Neutrophil (primary cell): ENCODE measurements at regions not wholly inside any gene's neighbourhood (a gene's known extent, or its start where the extent isn't known, plus 50 kb on each side); places are given as distances from the start of the nearest gene placed in this dataset.

Experiments
- H3K27ac ChIP-seq: fragments of 200-600 bp; sonication (generic); 2 replicates; pipeline ENCODE4 v1.5.1; 2016; ENCODE audit warnings: mild to moderate bottlenecking, moderate library complexity
- H3K27me3 ChIP-seq: fragments of 200-600 bp; sonication (generic); 2 replicates; pipeline ENCODE4 v1.6.0; 2016; ENCODE audit warnings: mild to moderate bottlenecking
- H3K36me3 ChIP-seq: fragments of 200-600 bp; sonication (generic); 2 replicates; pipeline ENCODE4 v1.5.1; 2017
- H3K4me1 ChIP-seq, 2 experiments: fragments of 200-600 bp in 1 of 2; sonication (generic) in 1 of 2; 1 replicate in 1 of 2; 2 replicates in 1 of 2; pipeline versions ENCODE4 v1.5.1 to v1.6.1; 2013 to 2016; ENCODE audit warnings: low read depth in 1 of 2, low read length in 1 of 2, mild to moderate bottlenecking in 1 of 2, moderate library complexity in 1 of 2; ENCODE audit not compliant: control insufficient read depth in 1 of 2, insufficient read depth in 1 of 2
- H3K4me3 ChIP-seq, 2 experiments: fragments of 200-600 bp in 1 of 2; sonication (generic) in 1 of 2; 1 replicate in 1 of 2; 2 replicates in 1 of 2; pipeline ENCODE4 v1.5.1; 2013 to 2016; ENCODE audit warnings: low read depth in 1 of 2, low read length in 1 of 2, mild to moderate bottlenecking in 1 of 2, moderate library complexity in 1 of 2
- H3K9me3 ChIP-seq: fragments of 200-600 bp; sonication (generic); 2 replicates; pipeline ENCODE4 v1.5.1; 2016
- CTCF ChIP-seq: fragments of 200-600 bp; sonication (generic); IDR thresholded peaks from 2 replicates; pipeline ENCODE4 v1.5.1; 2016; ENCODE audit warnings: antibody characterized with exemption

DNA sequence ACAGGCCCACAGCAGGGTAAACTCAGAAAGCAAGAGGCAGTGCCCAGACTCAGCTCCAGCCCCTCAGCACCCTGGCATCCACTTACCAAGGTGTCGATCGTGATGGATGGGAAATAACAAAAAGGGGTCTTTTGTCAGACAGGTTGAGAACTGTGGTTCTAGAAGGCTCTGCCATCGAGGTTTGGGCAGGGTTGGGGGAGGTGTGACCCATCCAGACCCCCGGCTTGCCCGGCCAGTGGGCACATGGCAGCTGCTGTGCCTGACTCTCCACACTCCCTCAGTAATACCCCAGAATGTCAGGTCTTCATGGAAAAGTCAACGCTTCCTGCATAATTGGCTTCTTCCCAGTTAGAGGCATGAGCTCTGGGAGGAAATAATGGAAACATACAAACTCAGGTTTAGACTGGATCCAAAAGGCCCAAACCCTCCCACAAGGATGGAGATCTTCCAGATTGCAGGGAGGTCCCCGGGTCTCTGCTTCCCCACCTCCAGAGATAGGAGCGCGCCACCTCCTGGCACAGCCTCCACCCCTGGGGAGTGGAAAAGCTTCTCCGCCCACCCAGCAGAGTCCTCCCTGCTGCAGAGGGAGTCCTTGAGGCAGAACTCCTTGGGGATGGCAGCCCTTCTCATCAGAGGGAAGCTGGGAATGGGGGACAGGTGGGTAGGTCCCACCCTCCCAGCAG, 149.8 kb upstream of the IQSEC1 start:
- H3K27ac ChIP-seq = no peak overlapping the region
- no peak overlapping the region for H3K4me3 ChIP-seq
- H3K27me3 ChIP-seq = peaks cover 3% of the 10 kb centered on the region
- no peaks in the 10 kb centered on the region for H3K4me1 ChIP-seq
- no peak for TF ChIP-seq CTCF
- H3K36me3 ChIP-seq = no peaks in the 10 kb centered on the region
- H3K9me3 ChIP-seq = no peaks in the 10 kb centered on the region

DNA sequence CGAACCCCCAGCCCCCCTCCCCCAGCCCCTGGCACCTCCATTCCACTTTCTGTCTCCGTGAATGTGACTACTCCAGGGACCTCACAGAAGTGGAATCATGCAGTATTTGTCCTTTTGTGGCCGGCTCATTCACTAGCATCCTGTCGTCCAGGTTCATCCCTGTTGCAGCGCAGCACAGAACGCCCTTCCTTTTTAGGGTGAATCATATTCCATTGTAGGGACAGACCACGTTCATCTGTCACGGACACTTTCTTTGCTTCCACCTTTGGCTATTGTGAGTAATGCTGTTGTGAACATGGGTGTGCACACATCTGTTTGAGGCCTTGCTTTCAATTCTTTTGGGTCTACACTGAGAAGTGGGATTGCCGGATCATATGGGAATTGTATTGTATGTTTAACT, 148.9 kb upstream of the IQSEC1 start:
- H3K9me3 ChIP-seq = no peaks in the 10 kb centered on the region
- H3K36me3 ChIP-seq = no peaks in the 10 kb centered on the region
- no peak overlapping the region for H3K27ac ChIP-seq
- TF ChIP-seq CTCF = no peak
- no peaks in the 10 kb centered on the region for H3K4me1 ChIP-seq
- H3K4me3 ChIP-seq = no peak overlapping the region
- H3K27me3 ChIP-seq = peaks cover 3% of the 10 kb centered on the region

- H3K27ac ChIP-seq = no peak overlapping the region
- H3K36me3 ChIP-seq = no peaks in the 10 kb centered on the region
- H3K27me3 ChIP-seq = peaks cover 3% of the 10 kb centered on the region
- H3K9me3 ChIP-seq = no peaks in the 10 kb centered on the region
- H3K4me3 ChIP-seq = no peak overlapping the region
- H3K4me1 ChIP-seq = no peaks in the 10 kb centered on the region
- no peak for TF ChIP-seq CTCF
Measured at GRCh38 chr3:13221491-13222061, 148.3 kb upstream of the IQSEC1 start.

DNA sequence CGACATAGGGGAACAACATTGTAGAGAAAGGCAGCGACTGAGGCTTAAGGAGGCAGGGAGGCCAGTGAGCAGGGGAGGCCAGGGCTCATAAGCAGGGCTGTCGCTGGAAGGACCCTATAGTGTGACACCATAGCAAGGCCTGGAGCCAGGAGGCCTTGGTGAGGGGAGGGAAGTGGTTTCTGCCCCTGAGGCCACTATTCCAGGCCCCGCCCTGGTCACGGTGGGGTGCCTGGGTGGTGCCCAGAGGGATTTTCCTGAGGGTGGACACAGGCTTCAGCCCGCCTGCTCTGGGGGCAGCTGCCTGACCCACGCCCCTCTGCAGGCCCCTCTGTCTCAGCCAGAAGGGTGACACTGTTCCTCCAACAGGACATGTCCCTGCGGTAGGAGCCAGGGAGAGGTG, 147.8 kb upstream of the IQSEC1 start:
- no peak for TF ChIP-seq CTCF

GRCh38 chr3:13219902-13220296, 146.7 kb upstream of the IQSEC1 start:
- no peak for TF ChIP-seq CTCF
- H3K4me1 ChIP-seq = no peaks in the 10 kb centered on the region
- H3K4me3 ChIP-seq = no peak overlapping the region
- H3K27ac ChIP-seq = no peak overlapping the region
- H3K9me3 ChIP-seq = no peaks in the 10 kb centered on the region
- H3K36me3 ChIP-seq = no peaks in the 10 kb centered on the region
- peaks cover 3% of the 10 kb centered on the region for H3K27me3 ChIP-seq

More for the DNA sequence above, 147.8 kb upstream of the IQSEC1 start:
- no peak overlapping the region for H3K27ac ChIP-seq
- peaks cover 3% of the 10 kb centered on the region for H3K27me3 ChIP-seq
- no peaks in the 10 kb centered on the region for H3K36me3 ChIP-seq
- H3K4me1 ChIP-seq = no peaks in the 10 kb centered on the region
- no peak overlapping the region for H3K4me3 ChIP-seq
- H3K9me3 ChIP-seq = no peaks in the 10 kb centered on the region
